ENCODE measurements at regions not wholly inside any gene's neighbourhood (a gene's known extent, or its start where the extent isn't known, plus 50 kb on each side); places are given as distances from the start of the nearest gene placed in this dataset.
"Not testable (repeated sequence)": the region's sequence is repeated elsewhere in the genome, so short reads cannot be mapped to it uniquely, and the experiment has no call there.

- Mint-ChIP-seq H3K4me3 (peak overlapping the region; percentile 55), H3K27ac (no peak overlapping the region), H3K36me3 (ENCODE audit: low read depth) (no peaks in the 10 kb centered on the region), H3K4me1 (no peaks in the 10 kb centered on the region), H3K9me3 (no peaks in the 10 kb centered on the region), H3K27me3 (peaks cover 27% of the 10 kb centered on the region)
- ATAC-seq (replicated peaks): peak; percentile 44
These were observed 125.5 kb upstream of the ZNF516 start for GRCh38 chr18:76620321-76621170.

GRCh38 chr18:76619621-76620315 lies 124.7 kb upstream of the ZNF516 start:
- Mint-ChIP-seq H3K36me3 (ENCODE audit: low read depth) (no peaks in the 10 kb centered on the region), H3K4me1 (no peaks in the 10 kb centered on the region), H3K4me3 (peak overlapping the region; percentile 55), H3K9me3 (no peaks in the 10 kb centered on the region), H3K27me3 (peaks cover 29% of the 10 kb centered on the region), H3K27ac (no peak overlapping the region)
- ATAC-seq (replicated peaks): peak; percentile 7

- H3K36me3 Mint-ChIP-seq (ENCODE audit: low read depth): no peaks in the 10 kb centered on the region
- no peak overlapping the region for H3K27ac Mint-ChIP-seq
- peak overlapping the region; percentile 55 for H3K4me3 Mint-ChIP-seq
- no peak for ATAC-seq (replicated peaks)
- H3K27me3 Mint-ChIP-seq: peaks cover 29% of the 10 kb centered on the region
- no peaks in the 10 kb centered on the region for H3K4me1 Mint-ChIP-seq
- no peaks in the 10 kb centered on the region for H3K9me3 Mint-ChIP-seq
These were observed 124.2 kb upstream of the ZNF516 start for GRCh38 chr18:76619261-76619620.

GRCh38 chr18:76618721-76619120 lies 123.7 kb upstream of the ZNF516 start:
- no peak for ATAC-seq (replicated peaks)
- H3K9me3 Mint-ChIP-seq: no peaks in the 10 kb centered on the region
- H3K27ac Mint-ChIP-seq: no peak overlapping the region
- no peak overlapping the region for H3K4me3 Mint-ChIP-seq
- peaks cover 29% of the 10 kb centered on the region for H3K27me3 Mint-ChIP-seq
- H3K36me3 Mint-ChIP-seq (ENCODE audit: low read depth): no peaks in the 10 kb centered on the region
- H3K4me1 Mint-ChIP-seq: no peaks in the 10 kb centered on the region

- Mint-ChIP-seq H3K4me3 (no peak overlapping the region), H3K27ac (no peak overlapping the region)
These were observed 121.3 kb upstream of the ZNF516 start for GRCh38 chr18:76616373-76616772.

GRCh38 chr18:76615065-76615733 lies 120.2 kb upstream of the ZNF516 start:
- no peaks in the 10 kb centered on the region for H3K36me3 Mint-ChIP-seq (ENCODE audit: low read depth)
- no peaks in the 10 kb centered on the region for H3K9me3 Mint-ChIP-seq
- no peak overlapping the region for H3K4me3 Mint-ChIP-seq
- H3K27me3 Mint-ChIP-seq: peaks cover 17% of the 10 kb centered on the region
- H3K4me1 Mint-ChIP-seq: no peaks in the 10 kb centered on the region
- H3K27ac Mint-ChIP-seq: no peak overlapping the region
- no peak for ATAC-seq (replicated peaks)

More at GRCh38 chr18:76616373-76616772, 121.3 kb upstream of the ZNF516 start:
- no peaks in the 10 kb centered on the region for H3K4me1 Mint-ChIP-seq
- H3K9me3 Mint-ChIP-seq: no peaks in the 10 kb centered on the region
- peaks cover 17% of the 10 kb centered on the region for H3K27me3 Mint-ChIP-seq
- no peaks in the 10 kb centered on the region for H3K36me3 Mint-ChIP-seq (ENCODE audit: low read depth)
- no peak for ATAC-seq (replicated peaks)

- Mint-ChIP-seq H3K9me3 (no peaks in the 10 kb centered on the region), H3K36me3 (ENCODE audit: low read depth) (no peaks in the 10 kb centered on the region), H3K27me3 (peaks cover 16% of the 10 kb centered on the region), H3K4me3 (no peak overlapping the region), H3K27ac (no peak overlapping the region), H3K4me1 (no peaks in the 10 kb centered on the region)
- ATAC-seq (replicated peaks): no peak
These were observed 118.7 kb upstream of the ZNF516 start for GRCh38 chr18:76613755-76614120.

- Mint-ChIP-seq H3K4me1 (no peaks in the 10 kb centered on the region), H3K4me3 (no peak overlapping the region), H3K36me3 (ENCODE audit: low read depth) (no peaks in the 10 kb centered on the region), H3K27me3 (peaks cover 11% of the 10 kb centered on the region), H3K9me3 (no peaks in the 10 kb centered on the region), H3K27ac (no peak overlapping the region)
- no peak for ATAC-seq (replicated peaks)
These were observed 118.2 kb upstream of the ZNF516 start for GRCh38 chr18:76613053-76613754.

GRCh38 chr18:76611750-76612045 lies 116.7 kb upstream of the ZNF516 start:
- H3K36me3 Mint-ChIP-seq (ENCODE audit: low read depth); H3K27ac Mint-ChIP-seq; H3K27me3 Mint-ChIP-seq; H3K4me1 Mint-ChIP-seq; ATAC-seq (replicated peaks); H3K9me3 Mint-ChIP-seq; H3K4me3 Mint-ChIP-seq: not testable (repeated sequence)

- Mint-ChIP-seq H3K36me3 (ENCODE audit: low read depth) (no peaks in the 10 kb centered on the region), H3K4me1 (no peaks in the 10 kb centered on the region), H3K4me3 (no peak overlapping the region), H3K27ac (no peak overlapping the region), H3K27me3 (peaks cover 7% of the 10 kb centered on the region), H3K9me3 (no peaks in the 10 kb centered on the region)
- no peak for ATAC-seq (replicated peaks)
These were observed 116.1 kb upstream of the ZNF516 start for GRCh38 chr18:76610933-76611749.

GRCh38 chr18:76610012-76610411 lies 115.0 kb upstream of the ZNF516 start:
- H3K27me3 Mint-ChIP-seq: peaks cover 3% of the 10 kb centered on the region
- H3K36me3 Mint-ChIP-seq (ENCODE audit: low read depth): no peaks in the 10 kb centered on the region
- ATAC-seq (replicated peaks): no peak
- H3K27ac Mint-ChIP-seq: no peak overlapping the region
- no peak overlapping the region for H3K4me3 Mint-ChIP-seq
- H3K9me3 Mint-ChIP-seq: no peaks in the 10 kb centered on the region
- no peaks in the 10 kb centered on the region for H3K4me1 Mint-ChIP-seq

- ATAC-seq (replicated peaks): no peak
- no peaks in the 10 kb centered on the region for H3K9me3 Mint-ChIP-seq
- H3K27ac Mint-ChIP-seq: no peak overlapping the region
- H3K27me3 Mint-ChIP-seq: peaks cover 3% of the 10 kb centered on the region
- no peaks in the 10 kb centered on the region for H3K36me3 Mint-ChIP-seq (ENCODE audit: low read depth)
- H3K4me3 Mint-ChIP-seq: no peak overlapping the region
- H3K4me1 Mint-ChIP-seq: no peaks in the 10 kb centered on the region
These were observed 110.4 kb upstream of the ZNF516 start for GRCh38 chr18:76605341-76605929.

GRCh38 chr18:76604935-76605240 lies 109.8 kb upstream of the ZNF516 start:
- no peak for ATAC-seq (replicated peaks)
- peaks cover 3% of the 10 kb centered on the region for H3K27me3 Mint-ChIP-seq
- no peaks in the 10 kb centered on the region for H3K9me3 Mint-ChIP-seq
- no peak overlapping the region for H3K4me3 Mint-ChIP-seq
- H3K27ac Mint-ChIP-seq: no peak overlapping the region
- no peaks in the 10 kb centered on the region for H3K4me1 Mint-ChIP-seq
- no peaks in the 10 kb centered on the region for H3K36me3 Mint-ChIP-seq (ENCODE audit: low read depth)

Data from activated T-helper 17 cell treated with anti-CD3 and anti-CD28 coated beads, Interleukin-2, amount 50 U/mL, for 72 hours (primary cell).